CD4-positive, alpha-beta T cell (primary cell): ENCODE measurements at regions not wholly inside any gene's neighbourhood (a gene's known extent, or its start where the extent isn't known, plus 50 kb on each side); places are given as distances from the start of the nearest gene placed in this dataset.

Experiments used
- ATAC-seq: fragments of 200-7000 bp; cut with Tn5 transposase; one replicate; pipeline ENCODE4 v1.10.0; 2022; ENCODE audit warnings: mild to moderate bottlenecking; ENCODE audit not compliant: poor library complexity
- CTCF ChIA-PET: fragments of 350-600 bp; sonication (Branson Sonifier 250); formaldehyde crosslinking; loops from one replicate; lab custom pipeline; 2021; ENCODE audit warnings: antibody characterized with exemption, inconsistent platforms; lab: Charles Lee
- POLR2A ChIA-PET: fragments of 350-600 bp; sonication (Branson Sonifier 250); formaldehyde crosslinking; loops from one replicate; lab custom pipeline; 2021; ENCODE audit warnings: antibody characterized with exemption, inconsistent platforms; lab: Charles Lee
- DNase-seq, 14 experiments: peaks; one replicate each; pipeline ENCODE4 v3.0.0-alpha.2; 2013 to 2020; ENCODE audit warnings: mixed read lengths in 2 of 14
- H3K27ac ChIP-seq, 2 donors: one replicate each; pipeline versions ENCODE4 v1.5.1 to v1.7.0; 2013; ENCODE audit warnings: low read length in 2 of 2, low read depth in 1 of 2, mild to moderate bottlenecking in 1 of 2
- H3K27me3 ChIP-seq, 2 experiments: 1 replicate in 1 of 2; 2 replicates in 1 of 2; pipeline versions ENCODE4 v1.6.1 to v1.7.0; 2013; ENCODE audit warnings: low read length in 2 of 2, control low read depth in 1 of 2, mild to moderate bottlenecking in 1 of 2, moderate library complexity in 1 of 2; ENCODE audit not compliant: insufficient read depth in 2 of 2, control insufficient read depth in 1 of 2
- H3K36me3 ChIP-seq: one replicate; pipeline ENCODE4 v1.6.1; 2013; ENCODE audit warnings: low read length, control low read depth; ENCODE audit not compliant: insufficient read depth
- H3K4me1 ChIP-seq: one replicate; pipeline ENCODE4 v1.6.1; 2013; ENCODE audit warnings: low read length, control low read depth; ENCODE audit not compliant: insufficient read depth
- H3K4me3 ChIP-seq: one replicate; pipeline ENCODE4 v1.5.1; 2013; ENCODE audit warnings: mild to moderate bottlenecking, low read length, moderate library complexity
- H3K9me3 ChIP-seq, 2 experiments: 1 replicate in 1 of 2; 2 replicates in 1 of 2; pipeline versions ENCODE4 v1.6.1 to v1.7.0; 2013; ENCODE audit warnings: low read length in 2 of 2, mild to moderate bottlenecking in 2 of 2, control low read depth in 1 of 2, moderate library complexity in 1 of 2; ENCODE audit not compliant: control insufficient read depth in 1 of 2, insufficient read depth in 1 of 2
- H3K27ac Mint-ChIP-seq: one replicate; pipeline ENCODE4 v1.8.0; 2020; ENCODE audit warnings: mixed read lengths
- H3K27me3 Mint-ChIP-seq: one replicate; pipeline ENCODE4 v1.8.0; 2021; ENCODE audit warnings: mixed read lengths
- H3K36me3 Mint-ChIP-seq: one replicate; pipeline ENCODE4 v1.8.0; 2021; ENCODE audit warnings: low read depth, mixed read lengths
- H3K4me1 Mint-ChIP-seq: one replicate; pipeline ENCODE4 v1.8.0; 2021; ENCODE audit warnings: low read depth, mixed read lengths
- H3K4me3 Mint-ChIP-seq: one replicate; pipeline ENCODE4 v1.8.0; 2020; ENCODE audit warnings: mild to moderate bottlenecking, mixed read lengths
- H3K9me3 Mint-ChIP-seq: one replicate; pipeline ENCODE4 v1.8.0; 2020; ENCODE audit warnings: mixed read lengths
- intact Hi-C, 2 experiments: fragments of 100-400 bp; cut with DNase I in 1 of 2; cut with micrococcal nuclease in 1 of 2; formaldehyde crosslinking; loops; one replicate each; pipeline versions ENCODE4 v1.15.1 to v1.9.0; 2023 to 2025; cut with DNase I, micrococcal nuclease
- TF ChIP-seq, protein P1 (sequence below): fragments of 200-600 bp; IDR thresholded peaks from one replicate; pipeline ENCODE4 v1.8.0; 2022; ENCODE audit warnings: antibody characterized with exemption, mild to moderate bottlenecking

- no peaks in the 10 kb centered on the region for H3K36me3 Mint-ChIP-seq
- H3K9me3 ChIP-seq: no peaks in the 10 kb centered on the region
- H3K4me1 Mint-ChIP-seq: no peaks in the 10 kb centered on the region
- H3K27me3 ChIP-seq: no peaks in the 10 kb centered on the region
- DNase-seq (no peak), ATAC-seq (no peak)
- intact Hi-C loops: no loop called here
- no peaks in the 10 kb centered on the region for H3K27me3 Mint-ChIP-seq
- H3K36me3 ChIP-seq: no peaks in the 10 kb centered on the region
- TF ChIP-seq, protein P1, sequence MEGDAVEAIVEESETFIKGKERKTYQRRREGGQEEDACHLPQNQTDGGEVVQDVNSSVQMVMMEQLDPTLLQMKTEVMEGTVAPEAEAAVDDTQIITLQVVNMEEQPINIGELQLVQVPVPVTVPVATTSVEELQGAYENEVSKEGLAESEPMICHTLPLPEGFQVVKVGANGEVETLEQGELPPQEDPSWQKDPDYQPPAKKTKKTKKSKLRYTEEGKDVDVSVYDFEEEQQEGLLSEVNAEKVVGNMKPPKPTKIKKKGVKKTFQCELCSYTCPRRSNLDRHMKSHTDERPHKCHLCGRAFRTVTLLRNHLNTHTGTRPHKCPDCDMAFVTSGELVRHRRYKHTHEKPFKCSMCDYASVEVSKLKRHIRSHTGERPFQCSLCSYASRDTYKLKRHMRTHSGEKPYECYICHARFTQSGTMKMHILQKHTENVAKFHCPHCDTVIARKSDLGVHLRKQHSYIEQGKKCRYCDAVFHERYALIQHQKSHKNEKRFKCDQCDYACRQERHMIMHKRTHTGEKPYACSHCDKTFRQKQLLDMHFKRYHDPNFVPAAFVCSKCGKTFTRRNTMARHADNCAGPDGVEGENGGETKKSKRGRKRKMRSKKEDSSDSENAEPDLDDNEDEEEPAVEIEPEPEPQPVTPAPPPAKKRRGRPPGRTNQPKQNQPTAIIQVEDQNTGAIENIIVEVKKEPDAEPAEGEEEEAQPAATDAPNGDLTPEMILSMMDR: no peak
- H3K27ac Mint-ChIP-seq: no peak overlapping the region
- POLR2A ChIA-PET: no interaction called here
- H3K9me3 Mint-ChIP-seq: peaks cover 2% of the 10 kb centered on the region
- no peaks in the 10 kb centered on the region for H3K4me1 ChIP-seq
- no peak overlapping the region for H3K4me3 ChIP-seq
- no peak overlapping the region for H3K4me3 Mint-ChIP-seq
- CTCF ChIA-PET: no interaction called here
- no peak overlapping the region for H3K27ac ChIP-seq
Observed at GRCh38 chrX:125407314-125407713, 87.6 kb downstream of the TEX13C start.

DNA sequence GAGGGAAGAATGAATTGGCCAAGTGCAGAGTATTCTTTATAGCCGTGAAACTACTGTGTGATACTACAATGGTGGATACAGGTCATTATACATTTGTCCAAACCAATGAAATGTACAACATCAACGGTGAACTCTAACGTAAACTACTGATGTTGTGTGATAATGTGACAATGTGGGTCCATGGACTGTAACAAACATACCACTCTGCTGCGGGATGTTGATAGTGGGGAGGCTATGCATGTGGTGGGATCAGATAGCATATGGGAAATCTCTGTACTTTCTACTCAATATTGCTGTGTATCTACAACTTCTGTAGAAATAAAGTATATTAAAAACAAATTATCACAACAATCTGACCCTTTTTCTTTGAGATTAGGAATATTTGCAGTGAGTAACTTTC is 101.1 kb downstream of the TEX13C start:
- H3K27me3 Mint-ChIP-seq: peaks cover 3% of the 10 kb centered on the region
- intact Hi-C loops: no loop called here
- POLR2A ChIA-PET: no interaction called here
- Histone ChIP-seq H3K4me1 (no peaks in the 10 kb centered on the region), H3K4me3 (no peak overlapping the region), H3K27ac (no peak overlapping the region), H3K27me3 (no peaks in the 10 kb centered on the region), H3K9me3 (no peaks in the 10 kb centered on the region), H3K36me3 (no peaks in the 10 kb centered on the region)
- TF ChIP-seq, protein P1: no peak
- H3K9me3 Mint-ChIP-seq: no peaks in the 10 kb centered on the region
- no peaks in the 10 kb centered on the region for H3K4me1 Mint-ChIP-seq
- no peak for DNase-seq
- H3K4me3 Mint-ChIP-seq: no peak overlapping the region
- H3K27ac Mint-ChIP-seq: no peak overlapping the region
- ATAC-seq: no peak
- H3K36me3 Mint-ChIP-seq: no peaks in the 10 kb centered on the region
- CTCF ChIA-PET: no interaction called here

DNA sequence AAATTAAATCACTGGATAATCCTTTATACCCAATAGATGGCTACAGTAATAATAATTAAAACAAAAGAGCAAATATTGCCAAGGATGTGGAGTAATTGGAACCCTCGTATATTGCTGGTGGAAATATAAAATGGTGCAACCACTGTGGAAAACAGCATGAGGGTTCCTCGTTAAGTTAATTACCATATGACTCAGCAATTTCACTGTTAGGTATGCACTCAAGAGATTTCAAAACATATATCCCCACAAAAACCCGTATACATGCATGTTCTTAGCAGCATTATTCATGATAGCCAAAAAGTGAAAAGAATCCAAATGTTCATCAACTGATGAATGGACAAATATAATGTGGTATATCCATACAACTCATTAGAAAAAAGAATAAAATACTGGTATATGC is 103.3 kb downstream of the TEX13C start:
- H3K9me3 ChIP-seq: no peaks in the 10 kb centered on the region
- intact Hi-C loops: no loop called here
- no peak for DNase-seq
- H3K4me1 ChIP-seq: no peaks in the 10 kb centered on the region
- no peak overlapping the region for H3K27ac ChIP-seq
- TF ChIP-seq, protein P1: no peak
- Mint-ChIP-seq H3K27ac (no peak overlapping the region), H3K27me3 (peaks cover 3% of the 10 kb centered on the region), H3K9me3 (no peaks in the 10 kb centered on the region), H3K36me3 (no peaks in the 10 kb centered on the region), H3K4me1 (no peaks in the 10 kb centered on the region), H3K4me3 (no peak overlapping the region)
- H3K36me3 ChIP-seq: no peaks in the 10 kb centered on the region
- H3K4me3 ChIP-seq: no peak overlapping the region
- ATAC-seq: no peak
- CTCF ChIA-PET: no interaction called here
- no peaks in the 10 kb centered on the region for H3K27me3 ChIP-seq
- POLR2A ChIA-PET: no interaction called here
